ENCODE measurements at regions not wholly inside any gene's neighbourhood (a gene's known extent, or its start where the extent isn't known, plus 50 kb on each side); places are given as distances from the start of the nearest gene placed in this dataset.

GRCh38 chr10:44435196-44435595, 50.3 kb upstream of the CXCL12 start:
- no peaks in the 10 kb centered on the region for H3K36me3 ChIP-seq (ENCODE audit: control insufficient read depth in 2 of 2, insufficient read depth in 2 of 2, low read length in 2 of 2)
- H3K4me3 ChIP-seq (ENCODE audit: low read length in 2 of 2): no peak overlapping the region
- no peaks in the 10 kb centered on the region for H3K27me3 ChIP-seq (ENCODE audit: control insufficient read depth in 1 of 2, insufficient read depth in 2 of 2, low read length in 2 of 2)
- H3K27ac ChIP-seq (ENCODE audit: low read length): no peak overlapping the region
- peaks cover 7 to 19% of the 10 kb centered on the region in 2 donors for H3K9me3 ChIP-seq (ENCODE audit: control insufficient read depth in 2 of 2, low read length in 2 of 2)
- no peak overlapping the region for H3K9ac ChIP-seq (ENCODE audit: low read length in 2 of 2)
- no peaks in the 10 kb centered on the region for H3K4me1 ChIP-seq (ENCODE audit: control insufficient read depth, insufficient read depth, low read length)

GRCh38 chr10:44436240-44436639, 51.3 kb upstream of the CXCL12 start:
- Histone ChIP-seq H3K9ac (ENCODE audit: low read length in 2 of 2) (no peak overlapping the region), H3K9me3 (ENCODE audit: control insufficient read depth in 2 of 2, low read length in 2 of 2) (peaks cover 7 to 18% of the 10 kb centered on the region in 2 donors), H3K36me3 (ENCODE audit: control insufficient read depth in 2 of 2, insufficient read depth in 2 of 2, low read length in 2 of 2) (no peaks in the 10 kb centered on the region), H3K27ac (ENCODE audit: low read length) (no peak overlapping the region), H3K4me3 (ENCODE audit: low read length in 2 of 2) (no peak overlapping the region), H3K4me1 (ENCODE audit: control insufficient read depth, insufficient read depth, low read length) (no peaks in the 10 kb centered on the region), H3K27me3 (ENCODE audit: control insufficient read depth in 1 of 2, insufficient read depth in 2 of 2, low read length in 2 of 2) (no peaks in the 10 kb centered on the region)

- no peak overlapping the region for H3K27ac ChIP-seq (ENCODE audit: low read length)
- H3K4me1 ChIP-seq (ENCODE audit: control insufficient read depth, insufficient read depth, low read length): no peaks in the 10 kb centered on the region
- H3K9ac ChIP-seq (ENCODE audit: low read length in 2 of 2): no peak overlapping the region
These were observed 53.1 kb upstream of the CXCL12 start for GRCh38 chr10:44437840-44438511.

GRCh38 chr10:44439239-44439957, 54.5 kb upstream of the CXCL12 start:
- H3K9me3 ChIP-seq (ENCODE audit: control insufficient read depth in 2 of 2, low read length in 2 of 2): peaks cover 7 to 9% of the 10 kb centered on the region in 2 donors
- no peaks in the 10 kb centered on the region for H3K36me3 ChIP-seq (ENCODE audit: control insufficient read depth in 2 of 2, insufficient read depth in 2 of 2, low read length in 2 of 2)
- no peak overlapping the region for H3K4me3 ChIP-seq (ENCODE audit: low read length in 2 of 2)
- no peak overlapping the region for H3K27ac ChIP-seq (ENCODE audit: low read length)
- H3K27me3 ChIP-seq (ENCODE audit: control insufficient read depth in 1 of 2, insufficient read depth in 2 of 2, low read length in 2 of 2): no peaks in the 10 kb centered on the region
- H3K9ac ChIP-seq (ENCODE audit: low read length in 2 of 2): no peak overlapping the region
- H3K4me1 ChIP-seq (ENCODE audit: control insufficient read depth, insufficient read depth, low read length): no peaks in the 10 kb centered on the region

More at GRCh38 chr10:44437840-44438511, 53.1 kb upstream of the CXCL12 start:
- H3K4me3 ChIP-seq (ENCODE audit: low read length in 2 of 2): no peak overlapping the region
- H3K27me3 ChIP-seq (ENCODE audit: control insufficient read depth in 1 of 2, insufficient read depth in 2 of 2, low read length in 2 of 2): no peaks in the 10 kb centered on the region
- no peaks in the 10 kb centered on the region for H3K36me3 ChIP-seq (ENCODE audit: control insufficient read depth in 2 of 2, insufficient read depth in 2 of 2, low read length in 2 of 2)
- H3K9me3 ChIP-seq (ENCODE audit: control insufficient read depth in 2 of 2, low read length in 2 of 2): peaks cover 7 to 18% of the 10 kb centered on the region in 2 donors

GRCh38 chr10:44439958-44440244, 55.0 kb upstream of the CXCL12 start:
- Histone ChIP-seq H3K27me3 (ENCODE audit: control insufficient read depth in 1 of 2, insufficient read depth in 2 of 2, low read length in 2 of 2) (no peaks in the 10 kb centered on the region), H3K9ac (ENCODE audit: low read length in 2 of 2) (no peak overlapping the region), H3K27ac (ENCODE audit: low read length) (no peak overlapping the region), H3K4me1 (ENCODE audit: control insufficient read depth, insufficient read depth, low read length) (no peaks in the 10 kb centered on the region), H3K9me3 (ENCODE audit: control insufficient read depth in 2 of 2, low read length in 2 of 2) (peaks cover 6 to 7% of the 10 kb centered on the region in 2 donors), H3K36me3 (ENCODE audit: control insufficient read depth in 2 of 2, insufficient read depth in 2 of 2, low read length in 2 of 2) (no peaks in the 10 kb centered on the region), H3K4me3 (ENCODE audit: low read length in 2 of 2) (no peak overlapping the region)

GRCh38 chr10:44457259-44457658, 72.4 kb upstream of the CXCL12 start:
- no peaks in the 10 kb centered on the region for H3K27me3 ChIP-seq (ENCODE audit: control insufficient read depth in 1 of 2, insufficient read depth in 2 of 2, low read length in 2 of 2)

GRCh38 chr10:44458671-44459413, 73.9 kb upstream of the CXCL12 start:
- Histone ChIP-seq H3K4me1 (ENCODE audit: control insufficient read depth, insufficient read depth, low read length) (peaks cover 6% of the 10 kb centered on the region), H3K4me3 (ENCODE audit: low read length in 2 of 2) (no peak overlapping the region), H3K9me3 (ENCODE audit: control insufficient read depth in 2 of 2, low read length in 2 of 2) (peaks cover 0 to 2% of the 10 kb centered on the region in 2 donors), H3K27me3 (ENCODE audit: control insufficient read depth in 1 of 2, insufficient read depth in 2 of 2, low read length in 2 of 2) (no peaks in the 10 kb centered on the region), H3K9ac (ENCODE audit: low read length in 2 of 2) (no peak overlapping the region), H3K36me3 (ENCODE audit: control insufficient read depth in 2 of 2, insufficient read depth in 2 of 2, low read length in 2 of 2) (no peaks in the 10 kb centered on the region), H3K27ac (ENCODE audit: low read length) (no peak overlapping the region)

More at GRCh38 chr10:44457259-44457658, 72.4 kb upstream of the CXCL12 start:
- Histone ChIP-seq H3K4me3 (ENCODE audit: low read length in 2 of 2) (no peak overlapping the region), H3K9ac (ENCODE audit: low read length in 2 of 2) (no peak overlapping the region), H3K36me3 (ENCODE audit: control insufficient read depth in 2 of 2, insufficient read depth in 2 of 2, low read length in 2 of 2) (no peaks in the 10 kb centered on the region), H3K9me3 (ENCODE audit: control insufficient read depth in 2 of 2, low read length in 2 of 2) (peaks cover 0 to 2% of the 10 kb centered on the region in 2 donors), H3K27ac (ENCODE audit: low read length) (no peak overlapping the region), H3K4me1 (ENCODE audit: control insufficient read depth, insufficient read depth, low read length) (peaks cover 6% of the 10 kb centered on the region)

- Histone ChIP-seq H3K4me3 (ENCODE audit: low read length in 2 of 2) (no peak overlapping the region), H3K4me1 (ENCODE audit: control insufficient read depth, insufficient read depth, low read length) (peaks cover 6% of the 10 kb centered on the region), H3K36me3 (ENCODE audit: control insufficient read depth in 2 of 2, insufficient read depth in 2 of 2, low read length in 2 of 2) (no peaks in the 10 kb centered on the region), H3K27ac (ENCODE audit: low read length) (no peak overlapping the region), H3K9ac (ENCODE audit: low read length in 2 of 2) (no peak overlapping the region), H3K27me3 (ENCODE audit: control insufficient read depth in 1 of 2, insufficient read depth in 2 of 2, low read length in 2 of 2) (no peaks in the 10 kb centered on the region), H3K9me3 (ENCODE audit: control insufficient read depth in 2 of 2, low read length in 2 of 2) (no peaks in the 10 kb centered on the region)
These were observed 74.8 kb upstream of the CXCL12 start for GRCh38 chr10:44459671-44460070.

- Histone ChIP-seq H3K9me3 (ENCODE audit: control insufficient read depth in 2 of 2, low read length in 2 of 2) (no peaks in the 10 kb centered on the region), H3K4me1 (ENCODE audit: control insufficient read depth, insufficient read depth, low read length) (peaks cover 7% of the 10 kb centered on the region), H3K27ac (ENCODE audit: low read length) (no peak overlapping the region), H3K4me3 (ENCODE audit: low read length in 2 of 2) (no peak overlapping the region), H3K27me3 (ENCODE audit: control insufficient read depth in 1 of 2, insufficient read depth in 2 of 2, low read length in 2 of 2) (no peaks in the 10 kb centered on the region), H3K9ac (ENCODE audit: low read length in 2 of 2) (no peak overlapping the region), H3K36me3 (ENCODE audit: control insufficient read depth in 2 of 2, insufficient read depth in 2 of 2, low read length in 2 of 2) (no peaks in the 10 kb centered on the region)
These were observed 75.5 kb upstream of the CXCL12 start for GRCh38 chr10:44460416-44460815.

- H3K4me1 ChIP-seq (ENCODE audit: control insufficient read depth, insufficient read depth, low read length): peaks cover 9% of the 10 kb centered on the region
- H3K9me3 ChIP-seq (ENCODE audit: control insufficient read depth in 2 of 2, low read length in 2 of 2): no peaks in the 10 kb centered on the region
- H3K27ac ChIP-seq (ENCODE audit: low read length): no peak overlapping the region
- H3K4me3 ChIP-seq (ENCODE audit: low read length in 2 of 2): no peak overlapping the region
- no peaks in the 10 kb centered on the region for H3K36me3 ChIP-seq (ENCODE audit: control insufficient read depth in 2 of 2, insufficient read depth in 2 of 2, low read length in 2 of 2)
- no peak overlapping the region for H3K9ac ChIP-seq (ENCODE audit: low read length in 2 of 2)
- H3K27me3 ChIP-seq (ENCODE audit: control insufficient read depth in 1 of 2, insufficient read depth in 2 of 2, low read length in 2 of 2): no peaks in the 10 kb centered on the region
These were observed 77.5 kb upstream of the CXCL12 start for GRCh38 chr10:44462338-44462914.
